GM19397 (cell line): ENCODE measurements at regions not wholly inside any gene's neighbourhood (a gene's known extent, or its start where the extent isn't known, plus 50 kb on each side); places are given as distances from the start of the nearest gene placed in this dataset.

Experiments used
- ATAC-seq: cut with Tn5 transposase; IDR thresholded peaks from one replicate; pipeline ENCODE4 v1.9.1; 2021; ENCODE audit warnings: mild to moderate bottlenecking, moderate library complexity; ENCODE audit not compliant: unreplicated experiment

DNA sequence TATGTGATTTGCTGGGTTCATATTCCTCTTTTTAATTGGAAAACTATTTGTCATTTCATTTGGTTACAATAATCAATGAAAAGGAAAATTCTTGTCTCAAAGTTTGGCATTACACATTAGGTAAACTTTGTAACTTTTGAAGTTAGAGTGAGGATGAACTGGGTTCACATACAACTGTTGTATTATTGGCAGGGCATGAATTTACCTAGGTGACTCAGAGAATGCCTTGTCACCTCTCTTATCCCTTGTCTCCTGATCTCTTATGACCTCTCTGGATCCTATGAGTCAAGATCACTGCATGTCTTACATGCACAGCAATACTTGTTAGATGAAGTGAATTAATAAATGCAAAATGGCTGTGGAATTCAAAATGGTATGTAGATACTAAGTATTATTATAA, 563.4 kb upstream of the GCFC2 start:
- no peak for ATAC-seq

GRCh38 chr2:76270096-76270710, 559.5 kb upstream of the GCFC2 start:
- ATAC-seq = no peak

- ATAC-seq = no peak
Measured at GRCh38 chr2:76268902-76269620, 558.3 kb upstream of the GCFC2 start.

DNA sequence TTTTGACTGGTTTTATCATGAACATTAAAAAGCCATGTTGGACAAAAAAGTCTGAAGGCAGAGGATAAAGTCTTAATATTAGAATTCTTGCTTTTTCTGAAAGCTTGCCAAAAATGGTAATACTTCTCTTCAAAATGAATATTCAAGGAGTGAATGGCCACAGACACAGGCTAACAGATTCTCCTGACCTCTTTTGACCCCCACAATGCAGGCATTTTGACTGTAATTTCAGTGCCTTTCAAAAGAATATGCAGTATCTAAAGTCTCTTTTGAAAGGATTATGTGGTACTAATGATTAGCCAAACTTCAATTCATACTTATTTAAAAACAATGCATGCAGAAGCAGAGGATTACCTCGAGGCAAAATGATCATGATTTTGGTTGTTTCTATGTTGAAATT, 557.8 kb upstream of the GCFC2 start:
- ATAC-seq = no peak

DNA sequence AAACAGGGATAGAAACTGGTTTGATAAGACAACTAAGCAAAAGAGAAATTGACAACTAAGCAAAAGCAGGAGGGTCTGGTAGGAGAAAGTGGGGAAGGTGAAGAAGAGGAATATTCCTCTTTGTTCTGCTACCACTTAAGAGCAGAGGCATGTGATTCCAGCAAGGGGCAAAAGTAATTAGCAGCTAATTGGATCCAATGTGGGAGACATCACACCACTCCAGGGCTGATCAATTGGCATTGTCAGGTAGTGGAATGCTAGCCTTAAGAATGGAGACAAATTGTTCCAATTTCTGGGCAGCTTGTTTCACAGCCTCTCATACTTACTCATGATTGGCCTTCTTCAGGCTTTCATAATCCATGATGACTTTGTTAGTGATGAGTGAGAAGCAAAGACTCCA, 547.1 kb upstream of the GCFC2 start:
- no peak for ATAC-seq

GRCh38 chr2:76256458-76257088, 545.9 kb upstream of the GCFC2 start:
- ATAC-seq = no peak

- ATAC-seq = no peak
Measured at GRCh38 chr2:76252704-76253103, 542.0 kb upstream of the GCFC2 start.

DNA sequence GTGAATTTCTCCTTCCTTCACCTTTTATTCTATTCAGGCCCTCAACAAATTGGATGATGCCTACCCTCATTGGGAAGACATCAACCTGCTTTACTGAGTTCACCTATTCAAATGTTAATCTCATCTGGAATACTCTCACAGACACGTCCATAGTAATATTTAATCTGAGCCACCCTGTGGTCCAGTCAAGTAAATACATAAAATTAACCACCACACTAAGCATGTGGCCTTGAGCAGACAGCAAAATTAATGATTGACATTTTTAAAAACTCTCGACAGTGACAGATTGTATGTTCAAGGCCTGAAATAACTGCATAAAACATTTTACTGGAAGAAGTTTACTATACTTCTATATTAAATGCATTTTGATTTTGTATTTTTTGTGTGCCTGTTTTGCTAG, 540.6 kb upstream of the GCFC2 start:
- ATAC-seq = no peak

GRCh38 chr2:76247006-76247405, 536.3 kb upstream of the GCFC2 start:
- ATAC-seq = no peak

GRCh38 chr2:76211991-76212985, 501.6 kb upstream of the GCFC2 start:
- no peak for ATAC-seq

DNA sequence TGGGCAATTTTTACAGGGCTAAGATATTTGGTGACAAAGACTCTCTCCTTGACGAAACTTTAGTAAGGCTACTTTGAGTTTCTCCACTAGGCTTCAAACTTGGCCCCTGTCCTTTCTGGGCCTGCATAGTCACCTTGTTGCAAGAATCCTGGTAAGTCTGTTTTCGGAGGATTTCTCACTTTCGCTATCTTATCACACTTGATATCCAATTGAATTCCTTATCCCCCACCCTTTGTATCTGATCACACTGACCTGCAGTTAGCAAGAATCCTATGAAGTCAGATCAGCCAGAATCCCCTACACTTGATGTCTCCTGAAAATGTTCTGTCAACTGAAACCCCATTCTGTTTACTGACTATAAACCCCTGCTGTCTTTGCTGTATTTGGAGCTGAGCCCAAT, 499.8 kb upstream of the GCFC2 start:
- ATAC-seq = no peak

DNA sequence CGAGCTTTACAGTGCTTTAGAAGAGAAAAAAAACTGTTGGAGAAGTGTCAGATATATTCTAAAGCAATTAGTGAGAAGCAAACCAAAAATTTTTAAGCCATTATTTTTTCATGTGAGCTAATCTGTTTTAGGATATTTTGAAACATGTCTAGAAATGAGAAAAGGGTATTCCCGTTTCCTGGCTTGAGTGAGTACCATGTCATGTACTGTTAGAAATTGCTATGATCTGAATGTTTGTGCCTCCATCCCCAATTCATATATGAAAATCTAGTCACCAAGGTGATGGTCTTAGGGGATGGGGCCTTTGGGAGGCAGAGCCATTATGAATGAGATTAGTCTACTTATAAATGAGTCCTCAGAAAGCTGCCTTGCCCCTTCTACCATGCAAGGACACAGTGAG, 493.3 kb upstream of the GCFC2 start:
- ATAC-seq = no peak

DNA sequence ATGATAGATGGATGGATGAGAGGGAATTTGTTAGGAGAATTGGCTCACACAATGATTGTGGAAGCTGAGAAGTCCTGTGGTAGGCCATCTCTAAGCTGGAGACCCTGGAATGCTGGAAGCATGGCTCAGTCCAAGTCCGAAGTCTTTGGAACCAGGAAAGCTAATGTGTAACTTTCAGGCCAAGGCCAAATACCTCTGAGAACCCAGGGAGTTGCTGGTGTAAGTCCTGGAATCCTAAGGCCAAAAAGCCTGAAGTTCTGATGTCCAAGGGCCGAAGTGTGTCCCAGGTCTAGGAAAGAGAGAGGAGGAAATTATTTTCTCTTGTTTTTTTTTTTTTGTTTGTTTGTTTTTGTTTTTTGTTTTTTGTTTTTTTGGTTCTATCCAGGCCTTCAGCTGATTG, 492.2 kb upstream of the GCFC2 start:
- ATAC-seq = no peak

GRCh38 chr2:76197842-76198448, 487.2 kb upstream of the GCFC2 start:
- no peak for ATAC-seq

GRCh38 chr2:76197428-76197827, 486.7 kb upstream of the GCFC2 start:
- no peak for ATAC-seq

- no peak for ATAC-seq
Measured at GRCh38 chr2:76194031-76194775, 483.5 kb upstream of the GCFC2 start.

- no peak for ATAC-seq
Measured at GRCh38 chr2:76193089-76193488, 482.4 kb upstream of the GCFC2 start.

- ATAC-seq = no peak
Measured at GRCh38 chr2:76188334-76189008, 477.8 kb upstream of the GCFC2 start.

- ATAC-seq = no peak
Measured at GRCh38 chr2:76187415-76187814, 476.7 kb upstream of the GCFC2 start.

GRCh38 chr2:76180676-76181075, 470.0 kb upstream of the GCFC2 start:
- no peak for ATAC-seq
